ENCODE measurements at regions not wholly inside any gene's neighbourhood (a gene's known extent, or its start where the extent isn't known, plus 50 kb on each side); places are given as distances from the start of the nearest gene placed in this dataset.

DNA sequence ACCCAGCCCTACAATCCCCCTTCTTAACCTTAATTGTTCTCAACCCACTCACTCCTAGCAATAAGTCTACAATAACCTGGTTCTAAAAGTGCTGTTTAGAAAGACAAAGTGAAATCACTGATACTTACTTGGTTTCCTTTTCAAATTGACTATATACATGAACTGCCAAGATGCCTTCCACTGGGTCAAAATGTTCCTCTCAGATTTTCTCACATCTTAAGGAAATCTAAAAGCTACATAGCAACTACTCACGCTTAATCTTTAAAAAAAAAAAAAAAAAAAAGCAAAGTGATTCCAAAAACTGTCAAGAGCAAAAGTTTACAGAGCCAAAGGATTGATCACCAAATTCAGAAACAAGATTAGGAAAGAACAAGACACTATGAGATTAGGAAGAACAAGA lies 68.7 kb upstream of the MAP4 start:
- TF ChIP-seq, protein P1, sequence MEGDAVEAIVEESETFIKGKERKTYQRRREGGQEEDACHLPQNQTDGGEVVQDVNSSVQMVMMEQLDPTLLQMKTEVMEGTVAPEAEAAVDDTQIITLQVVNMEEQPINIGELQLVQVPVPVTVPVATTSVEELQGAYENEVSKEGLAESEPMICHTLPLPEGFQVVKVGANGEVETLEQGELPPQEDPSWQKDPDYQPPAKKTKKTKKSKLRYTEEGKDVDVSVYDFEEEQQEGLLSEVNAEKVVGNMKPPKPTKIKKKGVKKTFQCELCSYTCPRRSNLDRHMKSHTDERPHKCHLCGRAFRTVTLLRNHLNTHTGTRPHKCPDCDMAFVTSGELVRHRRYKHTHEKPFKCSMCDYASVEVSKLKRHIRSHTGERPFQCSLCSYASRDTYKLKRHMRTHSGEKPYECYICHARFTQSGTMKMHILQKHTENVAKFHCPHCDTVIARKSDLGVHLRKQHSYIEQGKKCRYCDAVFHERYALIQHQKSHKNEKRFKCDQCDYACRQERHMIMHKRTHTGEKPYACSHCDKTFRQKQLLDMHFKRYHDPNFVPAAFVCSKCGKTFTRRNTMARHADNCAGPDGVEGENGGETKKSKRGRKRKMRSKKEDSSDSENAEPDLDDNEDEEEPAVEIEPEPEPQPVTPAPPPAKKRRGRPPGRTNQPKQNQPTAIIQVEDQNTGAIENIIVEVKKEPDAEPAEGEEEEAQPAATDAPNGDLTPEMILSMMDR (conservative IDR thresholded peaks at IDR 0.05) = no peak
- TF ChIP-seq EZH2 (IDR thresholded peaks at IDR 0.05; ENCODE audit: low read depth) = no peak
